Superior temporal gyrus (tissue), 1 donor: ENCODE measurements at regions not wholly inside any gene's neighbourhood (a gene's known extent, or its start where the extent isn't known, plus 50 kb on each side); places are given as distances from the start of the nearest gene placed in this dataset.
A peak's percentile ranks its signal among the peaks of the same experiment; 100 is the strongest.
"Not testable (repeated sequence)": the region's sequence is repeated elsewhere in the genome, so short reads cannot be mapped to it uniquely, and the experiment has no call there.

Experiments used
- DNase-seq: peaks from one replicate; pipeline ENCODE4 v3.0.0-alpha.2; 2016; ENCODE audit errors: extremely low spot score

- no peak for DNase-seq
Observed at GRCh38 chr3:82410366-82410765, 648.9 kb upstream of the GBE1 start.

- no peak for DNase-seq
Observed at GRCh38 chr3:82409842-82410241, 648.4 kb upstream of the GBE1 start.

- DNase-seq = no peak
Observed at GRCh38 chr3:82392203-82392775, 630.8 kb upstream of the GBE1 start.

DNA sequence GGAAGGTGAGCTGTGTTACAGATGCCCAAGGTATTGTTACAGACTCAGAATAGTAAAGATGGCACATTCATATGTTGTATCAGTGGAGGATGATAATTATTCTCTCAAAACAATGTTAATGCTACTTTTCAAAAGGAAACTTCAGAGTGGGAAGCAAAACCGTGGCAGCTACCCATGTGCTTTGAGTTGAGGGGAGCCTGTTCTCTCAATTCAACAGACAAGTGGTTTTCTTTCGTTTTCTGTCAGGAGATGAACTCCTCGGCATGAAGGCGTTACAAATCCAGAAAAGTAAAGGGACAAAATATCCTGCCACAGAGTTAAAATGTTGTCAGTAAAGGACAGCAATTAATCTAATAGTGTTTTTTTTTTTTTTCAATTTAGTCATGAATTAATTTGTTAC lies 629.4 kb upstream of the GBE1 start:
- DNase-seq = no peak

DNA sequence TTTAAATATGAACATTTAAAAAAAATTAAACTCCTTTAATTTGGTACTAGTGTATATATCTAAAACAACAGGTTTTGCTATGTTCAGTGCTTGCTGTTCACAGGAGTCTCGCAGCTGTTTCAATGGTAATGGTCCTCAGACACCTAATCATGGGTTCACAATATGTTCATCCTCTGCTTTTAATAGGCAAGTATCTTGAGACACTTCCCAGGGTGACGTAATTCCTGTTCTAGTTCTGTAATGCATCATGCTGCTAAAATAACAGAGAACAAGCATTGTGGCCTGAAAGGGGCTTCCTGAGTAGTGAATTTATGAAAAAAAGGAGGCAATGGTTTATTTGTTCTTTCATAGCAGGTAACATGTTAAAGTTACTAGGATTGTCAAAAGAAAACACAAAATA lies 625.2 kb upstream of the GBE1 start:
- DNase-seq = no peak

GRCh38 chr3:82384181-82384580 lies 622.7 kb upstream of the GBE1 start:
- DNase-seq = peak; percentile 21

DNA sequence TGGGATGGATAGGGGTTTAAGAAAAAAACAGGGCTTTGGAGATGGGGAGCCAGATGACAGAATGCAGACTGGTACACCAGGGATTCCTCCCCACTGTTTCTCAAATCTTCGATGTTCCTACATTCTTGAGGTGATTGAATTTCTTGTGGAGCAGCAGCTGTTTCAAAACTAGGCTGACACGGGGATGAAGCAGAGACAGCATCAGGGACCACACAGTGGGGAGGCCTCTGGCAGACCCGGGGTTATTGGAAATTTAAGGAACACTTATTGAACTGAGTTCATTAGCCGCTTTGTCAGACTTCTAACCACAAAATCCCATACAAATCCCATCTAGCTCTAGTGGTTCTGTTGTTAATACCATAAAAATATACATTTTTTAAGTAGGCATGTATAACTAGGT lies 621.4 kb upstream of the GBE1 start:
- DNase-seq = no peak

DNA sequence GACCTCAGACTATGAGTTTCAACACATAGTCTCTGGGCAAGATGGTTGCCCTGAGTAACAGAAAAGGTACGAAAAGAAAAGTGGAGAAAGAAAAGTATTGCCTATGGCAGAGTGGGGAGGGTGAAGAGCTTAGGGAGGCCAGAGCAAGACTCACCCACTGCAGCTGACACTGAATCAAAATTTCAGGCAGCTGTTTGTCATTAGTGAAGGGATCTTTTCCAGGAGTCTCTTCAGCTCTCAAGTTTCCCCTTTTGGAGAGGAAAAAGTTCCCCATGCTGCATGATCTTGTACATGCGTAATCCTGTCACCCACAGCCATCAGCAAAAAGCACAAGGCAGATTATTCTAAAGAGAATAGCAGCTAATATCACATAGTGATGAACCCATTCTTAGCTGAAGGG lies 616.9 kb upstream of the GBE1 start:
- no peak for DNase-seq

GRCh38 chr3:82376883-82377282 lies 615.4 kb upstream of the GBE1 start:
- DNase-seq = no peak

- not testable (repeated sequence) for DNase-seq
Observed at GRCh38 chr3:82373833-82374232, 612.4 kb upstream of the GBE1 start.

DNA sequence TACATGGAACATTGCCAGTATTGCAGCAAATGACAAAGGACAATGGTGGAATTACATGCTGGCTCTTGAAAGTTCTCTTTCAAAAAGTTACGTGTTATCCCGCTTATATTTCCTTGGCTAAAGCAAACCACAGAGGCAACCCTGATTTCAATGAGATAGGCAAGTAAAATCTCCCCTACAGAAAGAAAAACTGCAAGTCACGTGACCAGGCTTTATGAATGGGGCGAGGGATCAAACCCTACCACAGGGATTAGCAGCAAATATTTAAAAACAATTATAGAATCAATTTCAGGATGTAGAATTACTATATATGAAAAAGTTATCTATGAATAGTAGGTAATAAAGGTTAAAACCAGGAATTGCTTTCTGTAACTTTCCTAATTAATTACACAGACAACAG lies 603.4 kb upstream of the GBE1 start:
- no peak for DNase-seq

GRCh38 chr3:82363131-82363530 lies 601.7 kb upstream of the GBE1 start:
- DNase-seq = no peak

DNA sequence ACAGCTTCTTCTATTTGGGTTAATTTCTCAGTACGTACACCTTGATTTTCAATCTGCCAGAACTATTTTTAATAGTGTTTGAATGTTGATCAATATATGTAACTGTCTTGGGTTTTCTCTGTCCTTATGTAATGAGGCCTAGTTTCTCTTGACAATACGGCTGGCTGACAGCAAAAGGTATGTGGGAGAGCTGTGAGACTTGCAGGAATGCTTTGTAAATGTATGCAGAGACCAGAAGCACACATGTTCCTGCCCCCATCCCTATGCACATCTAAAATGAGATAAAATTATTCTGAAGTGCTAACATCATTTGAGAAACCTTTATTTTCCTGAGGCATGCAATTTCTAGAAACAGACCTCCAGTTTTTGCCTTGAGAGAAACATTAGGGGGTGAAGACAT lies 593.8 kb upstream of the GBE1 start:
- peak; percentile 42 for DNase-seq

DNA sequence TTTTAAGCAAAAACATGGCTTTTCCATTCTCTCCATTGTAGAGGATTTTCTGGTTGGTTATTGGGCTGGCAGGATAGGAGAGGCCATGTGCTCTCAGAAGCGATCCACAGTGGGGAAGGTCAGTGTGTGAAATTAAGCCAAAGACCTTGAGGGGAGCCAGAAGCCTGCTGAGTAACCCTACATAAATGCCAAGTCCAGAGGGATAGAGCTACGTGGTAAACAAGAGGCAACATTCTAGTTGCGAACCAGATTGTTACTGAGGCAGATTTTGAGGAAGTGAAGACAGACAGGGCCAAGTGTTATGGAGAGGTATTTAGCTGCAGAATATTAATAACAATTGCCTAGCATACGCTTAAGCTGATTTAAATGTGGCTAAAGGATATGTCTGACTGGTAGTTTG lies 592.8 kb upstream of the GBE1 start:
- no peak for DNase-seq

DNA sequence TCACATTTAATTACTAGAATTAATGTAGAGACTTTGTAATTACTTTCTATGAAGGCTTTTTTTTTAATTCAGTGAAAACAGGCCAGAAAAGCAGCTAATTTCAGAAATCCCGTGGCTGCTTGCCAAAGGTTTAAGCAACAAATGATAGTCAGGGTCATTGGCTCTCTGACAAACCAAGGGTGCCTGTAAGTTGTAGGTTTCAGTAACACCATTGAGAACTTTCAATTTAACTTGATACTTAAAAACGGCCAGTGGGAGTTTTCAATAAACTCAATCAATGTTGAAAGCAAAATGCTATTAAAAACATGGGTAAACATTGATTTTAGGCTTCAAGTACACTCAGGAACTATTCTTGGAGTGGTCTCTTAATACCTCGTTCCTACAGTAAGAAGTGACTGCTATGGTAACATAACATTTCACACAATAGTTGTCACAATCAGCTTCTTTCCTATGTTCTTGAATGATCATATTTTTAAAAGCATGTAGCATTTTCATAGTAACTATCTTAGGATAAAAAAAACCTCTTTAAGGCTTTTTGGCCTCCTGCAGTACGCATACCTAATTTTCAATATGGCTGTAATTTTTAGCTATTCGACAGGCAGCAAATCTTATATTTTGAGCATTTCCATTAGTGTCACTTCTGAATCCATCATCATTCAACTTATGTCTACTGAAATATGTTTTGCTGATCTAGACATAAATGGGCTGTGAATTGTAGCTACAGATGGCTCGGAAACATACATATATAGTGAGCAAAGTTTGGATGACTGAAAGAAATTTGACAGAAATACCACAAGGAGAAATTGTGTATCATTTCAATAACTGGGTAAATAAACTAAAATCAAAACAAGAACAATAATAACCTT lies 592.1 kb upstream of the GBE1 start:
- DNase-seq = no peak

- DNase-seq = no peak
Observed at GRCh38 chr3:82347585-82347984, 586.1 kb upstream of the GBE1 start.

DNA sequence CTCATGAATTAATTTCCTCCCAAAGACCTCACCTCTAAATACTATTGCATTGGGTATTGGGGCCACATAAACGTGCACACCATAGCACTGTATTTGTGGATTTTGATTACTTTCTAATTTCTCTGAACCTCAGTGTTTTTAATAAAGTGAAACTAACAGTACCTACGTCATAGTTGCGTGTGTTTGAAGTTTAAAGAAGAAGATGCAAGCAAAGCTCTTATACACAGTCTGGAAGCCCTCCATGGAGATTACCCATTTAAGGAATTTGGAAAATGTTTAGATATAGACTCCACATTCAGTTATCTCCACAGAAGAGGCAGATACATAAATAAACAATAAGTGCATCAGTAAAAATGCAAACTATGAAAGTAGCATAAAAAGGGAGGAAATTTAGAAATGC lies 581.1 kb upstream of the GBE1 start:
- DNase-seq = no peak

DNA sequence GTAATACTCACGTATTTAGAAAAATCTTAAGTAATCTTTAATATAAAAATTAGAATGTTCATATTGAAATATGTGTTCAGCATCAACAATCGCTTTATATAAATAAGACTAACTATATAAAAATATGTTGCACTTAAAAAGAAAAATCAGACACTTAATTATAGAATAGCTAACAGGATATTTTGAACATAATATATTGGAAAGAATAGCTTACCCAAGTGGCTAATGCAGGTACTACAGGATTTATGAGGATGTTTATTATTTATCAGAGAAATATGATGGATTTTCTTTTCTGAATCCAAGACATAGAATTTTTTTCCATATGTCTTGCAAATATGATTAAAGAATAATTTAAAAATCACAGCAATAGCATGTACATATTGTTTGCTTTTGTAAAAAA lies 567.9 kb upstream of the GBE1 start:
- DNase-seq = no peak

DNA sequence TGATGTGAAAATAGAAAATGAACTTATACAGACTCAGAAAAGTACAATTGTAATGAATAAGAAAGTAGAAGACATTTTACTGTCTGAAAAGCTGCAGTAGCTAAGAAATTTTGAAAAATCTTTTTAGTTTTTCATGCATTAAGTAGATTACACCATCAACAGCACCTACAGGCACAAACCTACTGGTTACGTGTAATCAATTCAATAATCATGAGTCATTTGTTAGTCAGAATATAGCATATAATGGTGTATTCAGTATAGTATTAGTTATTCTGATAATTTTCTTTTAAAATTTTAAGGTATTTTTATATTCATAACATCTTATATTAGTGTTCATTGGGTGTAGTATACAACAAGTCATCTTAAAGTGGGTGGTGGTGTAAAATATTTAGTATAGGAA lies 550.5 kb upstream of the GBE1 start:
- no peak for DNase-seq

- DNase-seq = no peak
Observed at GRCh38 chr3:82308755-82309154, 547.3 kb upstream of the GBE1 start.

- no peak for DNase-seq
Observed at GRCh38 chr3:82306189-82306588, 544.7 kb upstream of the GBE1 start.

- DNase-seq = no peak
Observed at GRCh38 chr3:82294609-82295008, 533.2 kb upstream of the GBE1 start.

DNA sequence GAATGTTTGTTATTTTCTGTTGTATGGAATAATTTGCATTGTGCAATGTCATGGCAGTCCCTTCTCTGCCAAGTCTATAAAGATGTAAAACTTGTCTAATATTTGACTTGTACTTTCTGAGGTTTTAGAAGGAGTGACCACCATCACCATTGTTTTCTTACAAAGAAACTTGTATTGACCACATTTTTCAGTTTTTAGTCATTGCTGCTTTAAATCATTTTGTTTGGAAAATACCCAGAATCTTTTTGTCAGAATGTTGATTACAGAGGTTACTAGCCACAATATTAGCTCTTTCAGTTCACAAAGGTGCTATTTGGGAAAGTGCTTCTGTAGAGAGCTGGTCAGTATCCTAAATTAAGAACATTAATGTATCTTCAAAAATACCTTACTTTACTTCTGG lies 532.4 kb upstream of the GBE1 start:
- no peak for DNase-seq

- DNase-seq = no peak
Observed at GRCh38 chr3:82293435-82293834, 532.0 kb upstream of the GBE1 start.
